ENCODE measurements at regions not wholly inside any gene's neighbourhood (a gene's known extent, or its start where the extent isn't known, plus 50 kb on each side); places are given as distances from the start of the nearest gene placed in this dataset.

GRCh38 chr16:31697744-31698125, 170.0 kb downstream of the AHSP start:
- Histone ChIP-seq H3K27ac (ENCODE audit: low read length) (no peak overlapping the region), H3K4me2 (ENCODE audit: low read depth, low read length) (no peak overlapping the region), H3K36me3 (replicated peaks; ENCODE audit: insufficient read depth, low read length) (no peaks in the 10 kb centered on the region), H3K9me3 (replicated peaks; ENCODE audit: insufficient read depth, low read length) (no peaks in the 10 kb centered on the region), H2AFZ (ENCODE audit: low read length) (no peak overlapping the region), H4K20me1 (ENCODE audit: insufficient read depth, low read length) (no peaks in the 10 kb centered on the region), H3K79me2 (ENCODE audit: low read length) (no peaks in the 10 kb centered on the region), H3F3A (ENCODE audit: insufficient read depth, low read length) (no peaks in the 10 kb centered on the region), H3K4me1 (ENCODE audit: low read length) (no peaks in the 10 kb centered on the region), H3K27me3 (replicated peaks; ENCODE audit: insufficient read depth, low read length) (no peaks in the 10 kb centered on the region), H3K9ac (ENCODE audit: low read length) (no peak overlapping the region), H3K4me3 (ENCODE audit: low read length) (no peak overlapping the region), H3K9me2 (replicated peaks; ENCODE audit: insufficient read depth, low read length) (no peaks in the 10 kb centered on the region)
- no peak for DNase-seq
- TF ChIP-seq EZH2phosphoT487 (IDR thresholded peaks at IDR 0.05; ENCODE audit: low read length) (no peak), EZH2 (optimal IDR thresholded peaks at IDR 0.05; ENCODE audit: low read depth, low read length) (no peak), CTCF (IDR thresholded peaks at IDR 0.05; ENCODE audit: low read length) (no peak)

- Histone ChIP-seq H3K9me3 (replicated peaks; ENCODE audit: insufficient read depth, low read length) (no peaks in the 10 kb centered on the region), H3K9ac (ENCODE audit: low read length) (no peak overlapping the region), H3K4me3 (ENCODE audit: low read length) (no peak overlapping the region), H2AFZ (ENCODE audit: low read length) (no peak overlapping the region), H3K9me2 (replicated peaks; ENCODE audit: insufficient read depth, low read length) (no peaks in the 10 kb centered on the region), H3K4me2 (ENCODE audit: low read depth, low read length) (no peak overlapping the region), H3F3A (ENCODE audit: insufficient read depth, low read length) (no peaks in the 10 kb centered on the region), H4K20me1 (ENCODE audit: insufficient read depth, low read length) (no peaks in the 10 kb centered on the region), H3K4me1 (ENCODE audit: low read length) (no peaks in the 10 kb centered on the region), H3K36me3 (replicated peaks; ENCODE audit: insufficient read depth, low read length) (no peaks in the 10 kb centered on the region), H3K27ac (ENCODE audit: low read length) (no peak overlapping the region), H3K27me3 (replicated peaks; ENCODE audit: insufficient read depth, low read length) (no peaks in the 10 kb centered on the region), H3K79me2 (ENCODE audit: low read length) (no peaks in the 10 kb centered on the region)
- TF ChIP-seq EZH2 (optimal IDR thresholded peaks at IDR 0.05; ENCODE audit: low read depth, low read length) (no peak), CTCF (IDR thresholded peaks at IDR 0.05; ENCODE audit: low read length) (no peak), EZH2phosphoT487 (IDR thresholded peaks at IDR 0.05; ENCODE audit: low read length) (no peak)
- DNase-seq: no peak
These were observed 171.2 kb downstream of the AHSP start for GRCh38 chr16:31698901-31699300.

GRCh38 chr16:31699601-31700000, 171.9 kb downstream of the AHSP start:
- H3K27me3 ChIP-seq (replicated peaks; ENCODE audit: insufficient read depth, low read length): no peaks in the 10 kb centered on the region
- H3K9ac ChIP-seq (ENCODE audit: low read length): no peak overlapping the region
- no peaks in the 10 kb centered on the region for H3K4me1 ChIP-seq (ENCODE audit: low read length)
- no peak for TF ChIP-seq EZH2phosphoT487 (IDR thresholded peaks at IDR 0.05; ENCODE audit: low read length)
- no peaks in the 10 kb centered on the region for H3K9me3 ChIP-seq (replicated peaks; ENCODE audit: insufficient read depth, low read length)
- H4K20me1 ChIP-seq (ENCODE audit: insufficient read depth, low read length): no peaks in the 10 kb centered on the region
- no peak overlapping the region for H3K27ac ChIP-seq (ENCODE audit: low read length)
- no peaks in the 10 kb centered on the region for H3K79me2 ChIP-seq (ENCODE audit: low read length)
- H3K4me2 ChIP-seq (ENCODE audit: low read depth, low read length): no peak overlapping the region
- H3F3A ChIP-seq (ENCODE audit: insufficient read depth, low read length): no peaks in the 10 kb centered on the region
- no peaks in the 10 kb centered on the region for H3K9me2 ChIP-seq (replicated peaks; ENCODE audit: insufficient read depth, low read length)
- no peak overlapping the region for H3K4me3 ChIP-seq (ENCODE audit: low read length)
- H2AFZ ChIP-seq (ENCODE audit: low read length): no peak overlapping the region
- no peak for DNase-seq
- H3K36me3 ChIP-seq (replicated peaks; ENCODE audit: insufficient read depth, low read length): no peaks in the 10 kb centered on the region

DNA sequence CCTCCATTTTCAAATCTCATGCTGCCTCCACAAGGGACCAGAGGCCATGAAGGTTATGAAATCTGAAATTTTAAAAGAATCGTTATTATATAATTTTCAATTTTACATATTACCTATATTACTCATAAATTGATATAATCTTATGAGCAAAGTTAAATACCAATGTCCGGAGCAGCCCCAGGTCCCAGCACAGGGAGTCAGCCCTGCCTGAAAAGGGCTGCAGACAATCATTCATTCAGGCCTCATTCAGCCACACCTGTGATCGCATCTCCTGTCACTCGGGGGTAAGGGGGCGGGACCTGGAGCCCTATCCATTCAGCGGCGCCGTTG, 172.5 kb downstream of the AHSP start:
- Histone ChIP-seq H4K20me1 (ENCODE audit: insufficient read depth, low read length) (no peaks in the 10 kb centered on the region), H3K79me2 (ENCODE audit: low read length) (no peaks in the 10 kb centered on the region), H3K27ac (ENCODE audit: low read length) (no peak overlapping the region), H3F3A (ENCODE audit: insufficient read depth, low read length) (no peaks in the 10 kb centered on the region), H3K27me3 (replicated peaks; ENCODE audit: insufficient read depth, low read length) (no peaks in the 10 kb centered on the region), H3K9ac (ENCODE audit: low read length) (no peak overlapping the region), H3K4me1 (ENCODE audit: low read length) (no peaks in the 10 kb centered on the region), H3K9me3 (replicated peaks; ENCODE audit: insufficient read depth, low read length) (no peaks in the 10 kb centered on the region), H3K4me2 (ENCODE audit: low read depth, low read length) (peak overlapping the region; percentile 35; the same call in 1 of the 2 replicates), H3K9me2 (replicated peaks; ENCODE audit: insufficient read depth, low read length) (no peaks in the 10 kb centered on the region), H3K36me3 (replicated peaks; ENCODE audit: insufficient read depth, low read length) (no peaks in the 10 kb centered on the region), H3K4me3 (ENCODE audit: low read length) (peak overlapping the region; percentile 66), H2AFZ (ENCODE audit: low read length) (peak overlapping the region; percentile 69; the same call in 1 of the 2 replicates)
- DNase-seq: no peak
- TF ChIP-seq CTCF (IDR thresholded peaks at IDR 0.05; ENCODE audit: low read length): no peak
- TF ChIP-seq EZH2phosphoT487 (IDR thresholded peaks at IDR 0.05; ENCODE audit: low read length): no peak
- no peak for TF ChIP-seq EZH2 (optimal IDR thresholded peaks at IDR 0.05; ENCODE audit: low read depth, low read length)
